Omental fat pad (tissue), 3 donors: ENCODE measurements at regions not wholly inside any gene's neighbourhood (a gene's known extent, or its start where the extent isn't known, plus 50 kb on each side); places are given as distances from the start of the nearest gene placed in this dataset.

Experiments
- ATAC-seq: fragments of 150-250 bp; one replicate; pipeline ENCODE4 v1.9.1; 2016; ENCODE audit warnings: mild to moderate bottlenecking, moderate library complexity; ENCODE audit not compliant: low FRiP score
- DNase-seq: peaks from one replicate; pipeline ENCODE4 v3.0.0-alpha.2; 2019; ENCODE audit warnings: low spot score
- TF ChIP-seq, protein P1 (sequence below), 3 donors: fragments of 450-650 bp; IDR thresholded peaks; one replicate each; pipeline ENCODE4 v1.5.1; 2016 to 2017; ENCODE audit warnings: antibody characterized with exemption in 3 of 3, mild to moderate bottlenecking in 3 of 3, moderate library complexity in 2 of 3

DNA sequence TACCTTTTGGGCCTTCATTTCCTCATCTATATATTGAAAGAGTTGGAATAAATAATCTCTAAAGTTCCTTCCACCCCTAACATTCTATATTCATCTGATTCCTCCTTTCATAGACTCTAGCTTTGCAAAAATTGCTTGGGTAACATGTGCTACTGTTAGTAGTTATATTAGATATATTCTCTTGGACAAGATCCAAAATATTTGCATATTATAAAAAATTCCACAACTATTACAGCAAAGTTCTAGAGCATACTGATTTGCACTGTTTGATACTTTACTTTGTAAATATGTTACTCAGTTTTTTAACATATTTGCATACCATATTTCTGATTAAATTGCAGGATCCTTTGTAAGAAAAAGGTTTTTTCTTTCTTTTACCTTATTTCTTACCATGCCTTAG is 95.9 kb upstream of the UBE2E2 start:
- DNase-seq (no peak), ATAC-seq (no peak)
- TF ChIP-seq, protein P1, sequence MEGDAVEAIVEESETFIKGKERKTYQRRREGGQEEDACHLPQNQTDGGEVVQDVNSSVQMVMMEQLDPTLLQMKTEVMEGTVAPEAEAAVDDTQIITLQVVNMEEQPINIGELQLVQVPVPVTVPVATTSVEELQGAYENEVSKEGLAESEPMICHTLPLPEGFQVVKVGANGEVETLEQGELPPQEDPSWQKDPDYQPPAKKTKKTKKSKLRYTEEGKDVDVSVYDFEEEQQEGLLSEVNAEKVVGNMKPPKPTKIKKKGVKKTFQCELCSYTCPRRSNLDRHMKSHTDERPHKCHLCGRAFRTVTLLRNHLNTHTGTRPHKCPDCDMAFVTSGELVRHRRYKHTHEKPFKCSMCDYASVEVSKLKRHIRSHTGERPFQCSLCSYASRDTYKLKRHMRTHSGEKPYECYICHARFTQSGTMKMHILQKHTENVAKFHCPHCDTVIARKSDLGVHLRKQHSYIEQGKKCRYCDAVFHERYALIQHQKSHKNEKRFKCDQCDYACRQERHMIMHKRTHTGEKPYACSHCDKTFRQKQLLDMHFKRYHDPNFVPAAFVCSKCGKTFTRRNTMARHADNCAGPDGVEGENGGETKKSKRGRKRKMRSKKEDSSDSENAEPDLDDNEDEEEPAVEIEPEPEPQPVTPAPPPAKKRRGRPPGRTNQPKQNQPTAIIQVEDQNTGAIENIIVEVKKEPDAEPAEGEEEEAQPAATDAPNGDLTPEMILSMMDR (IDR thresholded peaks at IDR 0.05), result no peak

DNA sequence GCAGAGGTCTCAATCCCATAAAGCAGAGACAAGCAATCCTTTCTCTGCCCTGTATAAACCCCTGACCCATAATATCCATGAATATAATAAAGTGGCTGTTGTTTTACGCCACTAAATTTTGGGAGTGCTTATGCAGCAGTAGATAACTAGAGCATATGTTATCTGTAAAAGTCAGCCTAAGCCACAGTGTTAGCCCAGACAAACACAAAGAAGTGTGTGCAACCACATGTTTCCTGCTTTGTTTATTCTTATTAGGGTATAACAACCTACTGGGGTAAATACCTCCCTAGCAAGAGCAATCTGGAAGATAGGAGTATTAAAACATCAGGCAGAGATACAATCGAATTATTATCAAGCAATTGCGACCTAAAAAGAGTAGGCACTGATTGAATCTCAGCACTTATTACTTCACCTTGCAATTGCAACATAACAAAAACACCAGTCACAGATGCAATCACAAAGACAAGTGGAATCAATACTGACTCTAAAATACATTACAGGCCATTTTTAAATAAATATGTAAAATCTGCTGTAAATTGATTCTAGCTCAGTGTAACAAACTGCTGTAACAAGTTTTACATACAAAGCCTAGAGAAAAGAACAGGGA is 94.6 kb upstream of the UBE2E2 start:
- TF ChIP-seq, protein P1 (IDR thresholded peaks at IDR 0.05), result no peak
- no peak for ATAC-seq

DNA sequence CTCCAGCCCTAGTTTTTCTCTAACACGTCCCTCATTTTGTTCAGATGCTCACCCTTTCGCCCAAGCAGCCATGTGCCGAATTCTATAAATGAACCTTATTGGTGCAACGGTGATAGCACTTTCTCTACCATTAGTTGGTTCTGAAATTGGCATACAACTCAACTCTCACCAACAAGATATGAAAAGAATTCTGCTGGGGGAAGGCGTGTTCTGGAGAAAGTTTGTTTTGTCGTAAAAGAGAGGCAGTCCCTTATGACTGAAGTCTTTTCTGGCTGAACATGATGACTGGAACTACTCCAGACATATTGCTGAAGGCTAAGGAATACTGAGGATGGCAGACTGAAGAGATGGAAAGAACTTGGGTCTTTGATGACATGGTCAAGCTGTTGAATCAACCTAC is 91.8 kb upstream of the UBE2E2 start:
- ATAC-seq, result no peak
- TF ChIP-seq, protein P1 (IDR thresholded peaks at IDR 0.05), result no peak
- DNase-seq, result no peak

More for the DNA sequence above, 94.6 kb upstream of the UBE2E2 start:
- no peak for DNase-seq

DNA sequence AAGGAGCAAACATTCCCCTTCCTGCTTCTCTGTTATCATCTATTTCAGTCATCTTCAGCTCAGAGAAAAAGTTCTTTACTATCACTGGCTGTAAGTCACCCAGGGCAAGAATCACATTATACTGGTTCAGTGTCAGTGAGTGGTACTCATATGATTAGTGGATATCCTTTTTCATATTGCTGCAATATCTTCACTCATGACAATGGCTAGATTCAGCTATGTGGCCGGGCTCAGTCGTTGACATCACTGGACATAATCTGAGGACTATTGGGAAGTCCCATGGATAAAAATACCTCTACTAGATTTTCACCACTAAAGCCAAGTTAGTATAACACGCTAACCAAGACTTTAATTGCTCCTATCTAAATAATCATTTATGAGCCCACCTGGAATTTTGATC is 91.3 kb upstream of the UBE2E2 start:
- TF ChIP-seq, protein P1 (IDR thresholded peaks at IDR 0.05), result no peak
- DNase-seq (no peak), ATAC-seq (no peak)

DNA sequence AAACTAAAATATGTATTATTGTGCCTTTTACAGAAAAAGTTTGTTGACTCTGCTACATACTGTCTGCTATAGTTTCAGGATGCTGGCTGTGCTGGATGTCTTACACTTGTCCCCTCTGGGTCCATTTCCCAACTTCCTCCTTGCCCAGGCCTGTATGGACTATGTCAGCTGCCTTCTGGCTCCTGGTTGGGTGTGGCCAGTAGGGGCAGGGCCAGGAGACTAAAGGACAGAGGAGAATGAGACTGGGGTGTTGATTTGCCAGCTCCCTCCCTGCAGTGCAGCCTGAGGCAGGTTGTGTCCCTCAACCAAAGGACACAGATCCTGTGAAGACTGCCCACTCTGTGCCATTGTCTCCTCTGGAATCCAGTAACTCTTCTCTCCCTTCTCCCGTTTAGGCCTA is 90.6 kb upstream of the UBE2E2 start:
- DNase-seq, result no peak
- TF ChIP-seq, protein P1 (IDR thresholded peaks at IDR 0.05), result no peak
- ATAC-seq, result no peak

DNA sequence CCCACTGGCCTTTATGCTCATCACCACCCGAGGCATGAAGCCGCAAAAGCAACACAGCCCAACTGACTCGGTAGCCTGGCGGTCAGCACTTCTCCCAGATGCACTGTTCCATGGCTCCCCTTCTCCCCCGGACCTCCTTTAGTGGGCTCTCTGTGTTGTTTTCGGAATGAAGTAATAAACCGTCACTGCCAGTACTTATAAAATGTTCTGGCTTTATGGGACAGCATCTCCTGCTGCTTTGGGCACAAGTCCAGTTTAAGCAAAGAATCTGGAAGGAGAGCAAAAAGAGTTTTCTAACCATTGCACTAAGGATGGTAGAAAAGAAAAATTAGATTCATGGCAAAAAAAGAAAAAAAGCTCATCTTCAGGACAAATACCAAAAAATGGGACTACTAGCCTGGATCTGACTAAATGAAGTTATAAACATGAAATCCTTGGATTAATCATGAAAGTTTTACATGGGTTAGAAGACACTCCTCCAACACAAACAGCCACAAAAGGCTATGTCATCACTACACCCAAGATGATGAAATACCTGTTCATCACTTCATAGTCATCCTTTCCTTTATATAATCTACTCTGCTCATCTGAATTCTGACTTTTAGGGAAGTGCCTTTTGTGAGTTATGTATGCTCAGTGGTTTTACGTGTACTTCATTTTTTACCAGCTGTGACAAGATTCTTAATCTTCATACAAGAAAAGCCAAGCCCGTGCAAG is 89.5 kb upstream of the UBE2E2 start:
- no peak for DNase-seq
- ATAC-seq, result peak; percentile 80
- TF ChIP-seq, protein P1 (IDR thresholded peaks at IDR 0.05), result no peak

DNA sequence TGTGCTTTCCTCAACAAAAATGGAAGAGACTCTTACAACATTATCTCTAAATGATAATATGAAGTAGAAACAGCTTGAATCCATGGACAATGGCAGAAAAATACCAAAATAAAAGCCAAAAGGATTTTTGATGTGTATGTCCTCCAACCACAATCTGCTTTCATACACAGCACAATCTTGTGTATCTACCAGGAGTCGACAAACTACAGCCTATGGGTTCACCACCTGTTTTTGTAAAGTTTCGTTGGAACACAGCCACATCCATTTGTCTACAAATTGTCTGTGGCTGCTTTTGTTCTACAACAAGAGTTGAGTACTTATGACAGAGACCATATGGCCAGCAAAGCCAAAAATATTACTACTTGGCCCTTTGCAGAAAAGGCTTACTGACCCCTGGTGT is 88.7 kb upstream of the UBE2E2 start:
- TF ChIP-seq, protein P1 (IDR thresholded peaks at IDR 0.05), result no peak
- no peak for ATAC-seq
- DNase-seq, result no peak
